H9 (cell line): ENCODE measurements at regions not wholly inside any gene's neighbourhood (a gene's known extent, or its start where the extent isn't known, plus 50 kb on each side); places are given as distances from the start of the nearest gene placed in this dataset.

Experiments
- DNase-seq: peaks from one replicate; pipeline ENCODE4 v3.0.0-alpha.2; 2017
- H2AFZ ChIP-seq: one replicate; pipeline ENCODE4 v1.6.1; 2013; ENCODE audit warnings: mild to moderate bottlenecking, low read length, control low read depth, moderate library complexity
- H2AK5ac ChIP-seq: 2 replicates; pipeline ENCODE4 v1.6.1; 2013; ENCODE audit warnings: low read length, control low read depth, mixed read lengths; ENCODE audit not compliant: insufficient read length
- H2BK120ac ChIP-seq: one replicate; pipeline ENCODE4 v1.6.1; 2013; ENCODE audit warnings: low read depth, mild to moderate bottlenecking, low read length, control low read depth, inconsistent platforms; ENCODE audit not compliant: poor library complexity, severe bottlenecking
- H2BK12ac ChIP-seq: 2 replicates; pipeline ENCODE4 v1.6.1; 2013; ENCODE audit warnings: low read length, control low read depth, mixed read lengths, low read depth; ENCODE audit not compliant: insufficient read length
- H2BK15ac ChIP-seq: 2 replicates; pipeline ENCODE4 v1.6.1; 2013; ENCODE audit warnings: low read depth, low read length, control low read depth
- H2BK20ac ChIP-seq: one replicate; pipeline ENCODE4 v1.6.1; 2013; ENCODE audit warnings: low read depth, mild to moderate bottlenecking, low read length, control low read depth, inconsistent platforms; ENCODE audit not compliant: poor library complexity, severe bottlenecking
- H2BK5ac ChIP-seq: 2 replicates; pipeline ENCODE4 v1.6.1; 2013; ENCODE audit warnings: low read length, control low read depth, mixed read lengths; ENCODE audit not compliant: insufficient read length
- H3K14ac ChIP-seq: 2 replicates; pipeline ENCODE4 v1.6.1; 2013; ENCODE audit warnings: low read length, control low read depth; ENCODE audit not compliant: insufficient read depth
- H3K18ac ChIP-seq: 2 replicates; pipeline ENCODE4 v1.6.1; 2013; ENCODE audit warnings: low read depth, mild to moderate bottlenecking, mixed read lengths, low read length, control low read depth; ENCODE audit not compliant: insufficient read length
- H3K23ac ChIP-seq: 2 replicates; pipeline ENCODE4 v1.6.1; 2013; ENCODE audit warnings: low read length, control low read depth, mixed read lengths, low read depth; ENCODE audit not compliant: insufficient read length
- H3K23me2 ChIP-seq: 2 replicates; pipeline ENCODE4 v1.6.1; 2013; ENCODE audit warnings: low read depth, mild to moderate bottlenecking, mixed read lengths, low read length, control low read depth; ENCODE audit not compliant: insufficient read length, poor library complexity, severe bottlenecking
- H3K27ac ChIP-seq: 2 replicates; pipeline ENCODE4 v1.5.1; 2013; ENCODE audit warnings: low read length, control low read depth, mixed read lengths, low read depth; ENCODE audit not compliant: insufficient read length
- H3K27me3 ChIP-seq: 2 replicates; pipeline ENCODE4 v1.6.1; 2013; ENCODE audit warnings: low read length, control low read depth, inconsistent platforms; ENCODE audit not compliant: insufficient read depth
- H3K4ac ChIP-seq: 2 replicates; pipeline ENCODE4 v1.6.1; 2013; ENCODE audit warnings: low read depth, mild to moderate bottlenecking, control low read depth, inconsistent platforms, low read length, moderate library complexity
- H3K4me1 ChIP-seq: 2 replicates; pipeline ENCODE4 v1.6.1; 2013; ENCODE audit warnings: low read length, control low read depth, inconsistent platforms; ENCODE audit not compliant: insufficient read depth
- H3K4me2 ChIP-seq: 2 replicates; pipeline ENCODE4 v1.6.1; 2013; ENCODE audit warnings: low read length, control low read depth, mixed read lengths; ENCODE audit not compliant: insufficient read length, insufficient read depth
- H3K56ac ChIP-seq: 2 replicates; pipeline ENCODE4 v1.6.1; 2013; ENCODE audit warnings: low read depth, mild to moderate bottlenecking, mixed read lengths, low read length, control low read depth; ENCODE audit not compliant: insufficient read length
- H3K79me1 ChIP-seq: 2 replicates; pipeline ENCODE4 v1.6.1; 2013; ENCODE audit warnings: low read depth, mild to moderate bottlenecking, moderate library complexity, low read length, control low read depth, inconsistent platforms; ENCODE audit not compliant: insufficient read depth, poor library complexity, severe bottlenecking
- H3K79me2 ChIP-seq: 2 replicates; pipeline ENCODE4 v1.6.1; 2013; ENCODE audit warnings: low read length, control low read depth, inconsistent platforms; ENCODE audit not compliant: insufficient read depth
- H3K9ac ChIP-seq: 2 replicates; pipeline ENCODE4 v1.6.1; 2013; ENCODE audit warnings: low read length, control low read depth, mixed read lengths; ENCODE audit not compliant: insufficient read length; ENCODE audit errors: extremely low read depth
- H3K9me3 ChIP-seq: one replicate; pipeline ENCODE4 v1.6.1; 2013; ENCODE audit warnings: low read depth, low read length, inconsistent platforms; ENCODE audit not compliant: control insufficient read depth
- H3T11ph ChIP-seq: one replicate; pipeline ENCODE4 v1.6.1; 2013; ENCODE audit warnings: mild to moderate bottlenecking, low read length, control low read depth, inconsistent platforms
- H4K20me1 ChIP-seq: one replicate; pipeline ENCODE4 v1.6.1; 2013; ENCODE audit not compliant: control insufficient read depth, insufficient read length, insufficient read depth
- H4K5ac ChIP-seq: 2 replicates; pipeline ENCODE4 v1.6.1; 2013; ENCODE audit warnings: low read depth, mild to moderate bottlenecking, mixed read lengths, low read length, control low read depth; ENCODE audit not compliant: insufficient read length
- H4K8ac ChIP-seq: replicated peaks from 2 replicates; pipeline ENCODE4 v1.6.1; 2013; ENCODE audit warnings: low read length, control low read depth, mixed read lengths, low read depth; ENCODE audit not compliant: insufficient read length
- H4K91ac ChIP-seq: 2 replicates; pipeline ENCODE4 v1.6.1; 2013; ENCODE audit warnings: low read depth, mild to moderate bottlenecking, moderate library complexity, mixed read lengths, low read length, control low read depth; ENCODE audit not compliant: insufficient read length
- H3K27ac Mint-ChIP-seq, 3 experiments: 2 replicates in 2 of 3; 3 replicates in 1 of 3; pipeline ENCODE4 v1.8.0; 2020 to 2021; ENCODE audit warnings: mixed read lengths in 3 of 3, mild to moderate bottlenecking in 1 of 3, moderate library complexity in 1 of 3
- H3K27me3 Mint-ChIP-seq: 2 replicates; pipeline ENCODE4 v1.8.0; 2021; ENCODE audit warnings: low read depth, mild to moderate bottlenecking, moderate library complexity, mixed read lengths
- H3K36me3 Mint-ChIP-seq, 3 experiments: 2 replicates in 2 of 3; 3 replicates in 1 of 3; pipeline ENCODE4 v1.8.0; 2020 to 2021; ENCODE audit warnings: low read depth in 3 of 3, mixed read lengths in 3 of 3; ENCODE audit not compliant: insufficient read depth in 1 of 3
- H3K4me1 Mint-ChIP-seq, 2 experiments: 2 replicates each; pipeline ENCODE4 v1.8.0; 2020; ENCODE audit warnings: mixed read lengths in 2 of 2
- H3K4me3 Mint-ChIP-seq, 2 experiments: 2 replicates in 1 of 2; 3 replicates in 1 of 2; pipeline ENCODE4 v1.8.0; 2020 to 2021; ENCODE audit warnings: mild to moderate bottlenecking in 2 of 2, mixed read lengths in 2 of 2, moderate library complexity in 1 of 2
- H3K9me3 Mint-ChIP-seq, 2 experiments: 2 replicates in 1 of 2; 3 replicates in 1 of 2; pipeline ENCODE4 v1.8.0; 2020; ENCODE audit warnings: mild to moderate bottlenecking in 2 of 2, mixed read lengths in 2 of 2, moderate library complexity in 1 of 2
- WGBS: extraction: QIAGEN DNeasy Blood & Tissue Kit; methylation state at CpG from one replicate; pipeline ENCODE4 v1.1.7; 2013; ENCODE audit warnings: missing lambda C conversion rate, low lambda C conversion rate, mixed read lengths; ENCODE audit not compliant: insufficient read length; ENCODE audit errors: extremely low coverage; 5-methylcytosine and 5-hydroxymethylcytosine counted together
- TF ChIP-seq, protein P1 (sequence below): fragments of 200-600 bp; sonication (generic); conservative IDR thresholded peaks from 3 replicates; pipeline ENCODE4 v1.8.0; 2021; ENCODE audit warnings: antibody characterized with exemption, mild to moderate bottlenecking

- Histone ChIP-seq H2AK5ac (no peak overlapping the region), H2AFZ (no peak overlapping the region), H3K4ac (no peak overlapping the region), H3K4me1 (peaks cover 8% of the 10 kb centered on the region; the same call in 1 of the 2 replicates), H3K23me2 (no peaks in the 10 kb centered on the region), H2BK120ac (no peak overlapping the region), H2BK5ac (no peak overlapping the region), H2BK15ac (no peak overlapping the region), H3K4me2 (no peak overlapping the region), H3K27me3 (no peaks in the 10 kb centered on the region), H3T11ph (no peak overlapping the region), H4K91ac (no peak overlapping the region), H4K5ac (no peak overlapping the region), H3K27ac (no peak overlapping the region), H3K9ac (no peak overlapping the region), H3K14ac (no peak overlapping the region), H2BK20ac (no peak overlapping the region), H4K20me1 (no peaks in the 10 kb centered on the region), H3K79me2 (no peaks in the 10 kb centered on the region), H3K18ac (no peak overlapping the region), H3K56ac (no peak overlapping the region), H4K8ac (no peak overlapping the region), H2BK12ac (no peak overlapping the region), H3K23ac (no peak overlapping the region), H3K9me3 (no peaks in the 10 kb centered on the region), H3K79me1 (no peaks in the 10 kb centered on the region)
- WGBS: no CpG with 5 or more reads among the region's 3 CpGs
- peak overlapping the region; percentile 63 to 88 (median 81); a peak in 5 of 7 replicates for H3K27ac Mint-ChIP-seq
- no peak for DNase-seq
- H3K36me3 Mint-ChIP-seq: peaks cover 18 to 29% (median 19%) of the 10 kb centered on the region in 3 experiments
- TF ChIP-seq, protein P1, sequence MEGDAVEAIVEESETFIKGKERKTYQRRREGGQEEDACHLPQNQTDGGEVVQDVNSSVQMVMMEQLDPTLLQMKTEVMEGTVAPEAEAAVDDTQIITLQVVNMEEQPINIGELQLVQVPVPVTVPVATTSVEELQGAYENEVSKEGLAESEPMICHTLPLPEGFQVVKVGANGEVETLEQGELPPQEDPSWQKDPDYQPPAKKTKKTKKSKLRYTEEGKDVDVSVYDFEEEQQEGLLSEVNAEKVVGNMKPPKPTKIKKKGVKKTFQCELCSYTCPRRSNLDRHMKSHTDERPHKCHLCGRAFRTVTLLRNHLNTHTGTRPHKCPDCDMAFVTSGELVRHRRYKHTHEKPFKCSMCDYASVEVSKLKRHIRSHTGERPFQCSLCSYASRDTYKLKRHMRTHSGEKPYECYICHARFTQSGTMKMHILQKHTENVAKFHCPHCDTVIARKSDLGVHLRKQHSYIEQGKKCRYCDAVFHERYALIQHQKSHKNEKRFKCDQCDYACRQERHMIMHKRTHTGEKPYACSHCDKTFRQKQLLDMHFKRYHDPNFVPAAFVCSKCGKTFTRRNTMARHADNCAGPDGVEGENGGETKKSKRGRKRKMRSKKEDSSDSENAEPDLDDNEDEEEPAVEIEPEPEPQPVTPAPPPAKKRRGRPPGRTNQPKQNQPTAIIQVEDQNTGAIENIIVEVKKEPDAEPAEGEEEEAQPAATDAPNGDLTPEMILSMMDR: no peak
- H3K27me3 Mint-ChIP-seq: no peaks in the 10 kb centered on the region
- peaks cover 26 to 28% of the 10 kb centered on the region in 2 experiments for H3K9me3 Mint-ChIP-seq
- H3K4me3 Mint-ChIP-seq: no peak overlapping the region
- H3K4me1 Mint-ChIP-seq: peaks cover 21 to 22% of the 10 kb centered on the region in 2 experiments
These were observed 246.0 kb downstream of the NAF1 start for GRCh38 chr4:162920649-162921048.
